BJ (cell line): ENCODE measurements at regions not wholly inside any gene's neighbourhood (a gene's known extent, or its start where the extent isn't known, plus 50 kb on each side); places are given as distances from the start of the nearest gene placed in this dataset.

ENCODE experiments used
- CTCF ChIA-PET: fragments of 350-600 bp; formaldehyde crosslinking; extraction: SDS; loops from one replicate; lab custom pipeline; 2021; ENCODE audit warnings: antibody characterized with exemption, inconsistent platforms; lab: Yijun Ruan, JAX
- POLR2A ChIA-PET: fragments of 300-600 bp; sonication (Branson Sonifier 250); formaldehyde crosslinking; extraction: SDS; loops from one replicate; lab custom pipeline; 2021; ENCODE audit warnings: antibody characterized with exemption; lab: Charles Lee
- DNase-seq: peaks from one replicate; pipeline ENCODE4 v3.0.0-alpha.2; 2011; ENCODE audit warnings: low read depth
- H3K27me3 ChIP-seq: 2 replicates; pipeline ENCODE4 v1.6.0; 2011; ENCODE audit warnings: low read length; ENCODE audit not compliant: control insufficient read depth, insufficient read depth
- H3K36me3 ChIP-seq: 2 replicates; pipeline ENCODE4 v1.5.1; 2011; ENCODE audit warnings: low read length; ENCODE audit not compliant: control insufficient read depth, insufficient read depth
- H3K4me3 ChIP-seq: 2 replicates; pipeline ENCODE4 v1.5.1; 2011; ENCODE audit warnings: low read depth, mild to moderate bottlenecking, control low read depth, low read length
- TF ChIP-seq, protein P1 (sequence below): IDR thresholded peaks from 2 replicates; pipeline ENCODE4 v1.5.1; 2011; ENCODE audit warnings: low read depth, mild to moderate bottlenecking, control low read depth, inconsistent platforms, low read length, moderate library complexity; ENCODE audit not compliant: insufficient read depth

DNA sequence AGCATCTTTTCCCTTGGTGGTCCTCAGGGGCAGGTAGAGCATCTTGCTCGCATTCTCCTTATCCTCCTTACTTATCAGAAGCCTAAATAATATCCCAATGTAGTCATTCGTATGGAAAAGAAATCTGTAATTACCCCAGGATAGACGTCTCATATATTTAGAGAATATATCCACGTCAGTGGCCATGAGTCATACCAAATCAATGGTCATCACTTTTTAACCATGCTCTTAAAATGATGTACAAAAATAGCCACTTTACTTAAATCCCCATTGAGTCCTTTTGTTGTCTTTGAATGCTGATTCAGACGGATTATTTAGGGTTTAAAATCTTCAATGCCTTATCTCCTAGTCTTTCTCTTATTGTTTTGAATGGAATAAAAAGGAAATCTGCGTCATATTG, 231.7 kb upstream of the STXBP5 start:
- CTCF ChIA-PET, result no interaction called here
- TF ChIP-seq, protein P1, sequence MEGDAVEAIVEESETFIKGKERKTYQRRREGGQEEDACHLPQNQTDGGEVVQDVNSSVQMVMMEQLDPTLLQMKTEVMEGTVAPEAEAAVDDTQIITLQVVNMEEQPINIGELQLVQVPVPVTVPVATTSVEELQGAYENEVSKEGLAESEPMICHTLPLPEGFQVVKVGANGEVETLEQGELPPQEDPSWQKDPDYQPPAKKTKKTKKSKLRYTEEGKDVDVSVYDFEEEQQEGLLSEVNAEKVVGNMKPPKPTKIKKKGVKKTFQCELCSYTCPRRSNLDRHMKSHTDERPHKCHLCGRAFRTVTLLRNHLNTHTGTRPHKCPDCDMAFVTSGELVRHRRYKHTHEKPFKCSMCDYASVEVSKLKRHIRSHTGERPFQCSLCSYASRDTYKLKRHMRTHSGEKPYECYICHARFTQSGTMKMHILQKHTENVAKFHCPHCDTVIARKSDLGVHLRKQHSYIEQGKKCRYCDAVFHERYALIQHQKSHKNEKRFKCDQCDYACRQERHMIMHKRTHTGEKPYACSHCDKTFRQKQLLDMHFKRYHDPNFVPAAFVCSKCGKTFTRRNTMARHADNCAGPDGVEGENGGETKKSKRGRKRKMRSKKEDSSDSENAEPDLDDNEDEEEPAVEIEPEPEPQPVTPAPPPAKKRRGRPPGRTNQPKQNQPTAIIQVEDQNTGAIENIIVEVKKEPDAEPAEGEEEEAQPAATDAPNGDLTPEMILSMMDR, result no peak
- DNase-seq, result no peak
- Histone ChIP-seq H3K27me3 (no peaks in the 10 kb centered on the region), H3K4me3 (no peak overlapping the region), H3K36me3 (no peaks in the 10 kb centered on the region)
- POLR2A ChIA-PET, result no interaction called here

DNA sequence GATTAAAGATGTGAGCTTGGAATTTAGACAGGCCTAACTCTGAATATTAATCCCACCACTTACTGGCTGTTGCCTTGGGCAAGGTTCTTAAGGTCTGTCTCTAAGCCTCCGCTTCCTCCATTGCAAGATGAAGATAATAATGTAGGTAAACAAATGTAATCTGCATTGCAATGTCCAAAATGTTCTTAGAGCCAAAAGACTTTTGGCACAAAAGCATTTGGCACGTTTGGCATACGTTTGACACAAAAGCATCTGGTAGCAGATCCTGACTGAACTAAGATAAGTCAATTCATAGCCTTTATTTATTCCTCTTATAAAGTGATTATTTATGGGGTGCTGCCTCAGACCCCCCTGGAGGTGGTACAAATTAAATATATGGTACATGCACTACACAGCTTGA, 229.9 kb upstream of the STXBP5 start:
- ChIA-PET POLR2A (no interaction called here), CTCF (no interaction called here)
- TF ChIP-seq, protein P1, result no peak
- no peaks in the 10 kb centered on the region for H3K36me3 ChIP-seq
- no peak for DNase-seq
- H3K27me3 ChIP-seq, result no peaks in the 10 kb centered on the region
- no peak overlapping the region for H3K4me3 ChIP-seq

DNA sequence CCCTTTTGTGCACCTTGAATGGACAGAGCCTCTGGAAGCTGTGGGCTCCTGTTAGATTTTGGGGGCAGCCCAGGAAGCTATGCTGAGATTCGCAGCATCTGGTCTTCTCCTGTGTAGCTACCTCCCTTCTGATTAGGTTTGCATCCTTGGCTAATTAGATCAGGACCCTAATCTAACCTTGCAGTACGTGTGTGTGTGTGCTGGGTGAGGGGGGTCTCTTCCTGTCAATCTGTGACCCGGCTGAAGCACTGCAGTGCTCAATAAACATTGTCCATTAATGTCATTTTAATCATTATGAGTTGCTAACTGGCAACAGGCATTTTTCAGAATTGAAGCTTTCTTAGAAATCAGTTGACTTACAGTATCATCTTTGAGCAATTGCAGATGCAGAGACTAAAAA, 229.1 kb upstream of the STXBP5 start:
- ChIA-PET CTCF (interaction anchor here (0.8 kb wide), 1 partner anchor 9 kb away, joined by 3 read pairs; no protein-coding TSS in a partner anchor), POLR2A (no interaction called here)
- TF ChIP-seq, protein P1, result no peak
- H3K36me3 ChIP-seq, result no peaks in the 10 kb centered on the region
- H3K4me3 ChIP-seq, result no peak overlapping the region
- H3K27me3 ChIP-seq, result no peaks in the 10 kb centered on the region
- no peak for DNase-seq

DNA sequence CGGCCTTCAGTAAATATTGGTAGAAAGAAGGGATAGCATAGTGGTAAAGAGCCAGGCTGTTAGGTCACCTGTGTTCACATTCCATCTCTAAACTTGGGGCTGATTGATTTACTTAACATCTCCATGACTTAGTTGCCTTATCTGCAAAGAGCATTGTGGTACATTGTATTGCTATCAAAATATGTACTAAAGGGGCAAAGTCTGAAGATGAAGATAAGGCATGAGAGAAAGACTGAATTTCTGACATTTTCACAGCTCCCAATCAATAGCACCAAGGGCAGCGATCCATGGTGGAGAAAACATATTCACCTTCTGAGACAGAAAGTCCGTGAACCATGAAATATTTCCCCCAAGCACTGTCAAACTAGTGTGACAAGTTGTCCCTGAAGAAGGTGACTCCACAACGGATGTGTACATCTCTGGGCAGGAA, 223.3 kb upstream of the STXBP5 start:
- H3K4me3 ChIP-seq, result no peak overlapping the region
- H3K27me3 ChIP-seq, result no peaks in the 10 kb centered on the region
- no peaks in the 10 kb centered on the region for H3K36me3 ChIP-seq
- CTCF ChIA-PET, result no interaction called here
- no peak for DNase-seq
- POLR2A ChIA-PET, result no interaction called here
- TF ChIP-seq, protein P1, result no peak

DNA sequence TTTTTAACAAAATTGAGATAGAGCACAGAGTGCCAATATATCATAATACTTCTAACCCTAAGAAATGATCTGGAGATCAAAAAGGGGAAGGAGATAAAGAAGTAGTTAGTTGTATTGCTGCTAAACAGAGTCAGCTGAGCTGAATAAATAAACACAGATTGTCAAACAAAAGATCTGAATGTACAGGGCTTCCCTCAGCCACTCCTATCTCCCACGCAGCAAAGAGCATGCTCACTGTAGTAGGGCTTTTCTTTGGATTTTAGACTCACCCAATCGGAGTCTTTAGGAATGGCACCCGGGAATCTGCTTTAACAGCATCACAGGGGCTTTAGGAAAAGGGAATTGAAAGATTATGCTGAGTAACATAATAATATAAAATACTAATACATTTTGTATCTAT, 222.2 kb upstream of the STXBP5 start:
- Histone ChIP-seq H3K36me3 (no peaks in the 10 kb centered on the region), H3K27me3 (no peaks in the 10 kb centered on the region), H3K4me3 (no peak overlapping the region)
- ChIA-PET CTCF (no interaction called here), POLR2A (interaction anchor here (0.6 kb wide), 1 partner anchor 90 kb away, joined by 3 read pairs; no protein-coding TSS in a partner anchor)
- TF ChIP-seq, protein P1, result no peak
- no peak for DNase-seq
